ENCODE measurements at regions not wholly inside any gene's neighbourhood (a gene's known extent, or its start where the extent isn't known, plus 50 kb on each side); places are given as distances from the start of the nearest gene placed in this dataset.
"Not testable (repeated sequence)": the region's sequence is repeated elsewhere in the genome, so short reads cannot be mapped to it uniquely, and the experiment has no call there.

GRCh38 chr21:22311741-22312462, 1313.7 kb downstream of the NCAM2 start:
- DNase-seq = no peak

GRCh38 chr21:22314963-22315362, 1316.8 kb downstream of the NCAM2 start:
- no peak for DNase-seq

- DNase-seq = no peak
Measured at GRCh38 chr21:22319435-22319834, 1321.2 kb downstream of the NCAM2 start.

GRCh38 chr21:22342889-22343288, 1344.7 kb downstream of the NCAM2 start:
- no peak for DNase-seq

- DNase-seq = no peak
Measured at GRCh38 chr21:22343303-22343702, 1345.1 kb downstream of the NCAM2 start.

- no peak for DNase-seq
Measured at GRCh38 chr21:22343721-22344120, 1345.5 kb downstream of the NCAM2 start.

- DNase-seq = no peak
Measured at GRCh38 chr21:22345624-22346023, 1347.4 kb downstream of the NCAM2 start.

- no peak for DNase-seq
Measured at GRCh38 chr21:22346576-22346975, 1348.4 kb downstream of the NCAM2 start.

- no peak for DNase-seq
Measured at GRCh38 chr21:22351076-22351475, 1352.9 kb downstream of the NCAM2 start.

- no peak for DNase-seq
Measured at GRCh38 chr21:22352088-22352487, 1353.9 kb downstream of the NCAM2 start.

GRCh38 chr21:22355949-22356348, 1357.7 kb downstream of the NCAM2 start:
- DNase-seq = no peak

- DNase-seq = no peak
Measured at GRCh38 chr21:22356663-22357062, 1358.5 kb downstream of the NCAM2 start.

- not testable (repeated sequence) for DNase-seq
Measured at GRCh38 chr21:22359599-22359998, 1361.4 kb downstream of the NCAM2 start.

- no peak for DNase-seq
Measured at GRCh38 chr21:22363504-22363903, 1365.3 kb downstream of the NCAM2 start.

GRCh38 chr21:22364163-22364562, 1366.0 kb downstream of the NCAM2 start:
- no peak for DNase-seq

GRCh38 chr21:22374218-22374969, 1376.2 kb downstream of the NCAM2 start:
- DNase-seq = no peak

GRCh38 chr21:22377795-22378194, 1379.6 kb downstream of the NCAM2 start:
- not testable (repeated sequence) for DNase-seq

- no peak for DNase-seq
Measured at GRCh38 chr21:22393324-22393723, 1395.1 kb downstream of the NCAM2 start.

GRCh38 chr21:22395965-22396364, 1397.8 kb downstream of the NCAM2 start:
- DNase-seq = no peak

GRCh38 chr21:22399681-22400514, 1401.7 kb downstream of the NCAM2 start:
- DNase-seq = no peak

GRCh38 chr21:22409571-22409970, 1411.4 kb downstream of the NCAM2 start:
- no peak for DNase-seq

- DNase-seq = no peak
Measured at GRCh38 chr21:22416555-22416954, 1418.3 kb downstream of the NCAM2 start.

- peak; percentile 38 for DNase-seq
Measured at GRCh38 chr21:22421416-22422180, 1423.4 kb downstream of the NCAM2 start.

Measured in hematopoietic multipotent progenitor cell treated with erythropoietin and hydrocortisone succinate and interleukin-3 and kit ligand, for 8 days (in vitro differentiated cells).